Fibroblast of the aortic adventitia (primary cell): ENCODE measurements at regions not wholly inside any gene's neighbourhood (a gene's known extent, or its start where the extent isn't known, plus 50 kb on each side); places are given as distances from the start of the nearest gene placed in this dataset.

Experiments
- DNase-seq: peaks from one replicate; pipeline ENCODE4 v3.0.0-alpha.2; 2010; ENCODE audit warnings: low read depth
- H3K4me3 ChIP-seq: 2 replicates; pipeline ENCODE4 v1.5.1; 2011; ENCODE audit warnings: low read depth, mild to moderate bottlenecking, control low read depth, low read length, moderate library complexity
- TF ChIP-seq, protein P1 (sequence below): IDR thresholded peaks from 2 replicates; pipeline ENCODE4 v1.5.1; 2011; ENCODE audit warnings: mild to moderate bottlenecking, low read length, control low read depth, inconsistent platforms; ENCODE audit not compliant: insufficient read depth

DNA sequence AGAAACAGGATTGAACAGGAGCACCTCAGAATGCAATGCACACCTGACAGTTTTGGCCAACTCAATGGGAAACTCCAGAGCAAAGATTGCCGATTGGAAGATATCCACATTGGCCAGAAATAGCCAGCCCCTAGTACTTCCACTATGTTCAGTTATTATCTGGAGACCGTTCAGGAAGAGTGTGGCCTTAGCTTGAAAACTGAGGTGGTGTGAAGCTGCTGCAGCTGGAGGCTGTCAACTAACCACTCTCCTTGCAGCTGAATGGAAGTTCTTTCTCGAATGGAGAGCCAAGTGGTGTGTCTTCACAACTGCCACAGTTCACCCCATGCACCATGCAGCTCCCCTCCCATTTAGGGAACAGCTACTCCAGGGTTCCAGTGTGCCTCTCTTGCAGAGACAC, 61.9 kb upstream of the DHX40 start:
- TF ChIP-seq, protein P1, sequence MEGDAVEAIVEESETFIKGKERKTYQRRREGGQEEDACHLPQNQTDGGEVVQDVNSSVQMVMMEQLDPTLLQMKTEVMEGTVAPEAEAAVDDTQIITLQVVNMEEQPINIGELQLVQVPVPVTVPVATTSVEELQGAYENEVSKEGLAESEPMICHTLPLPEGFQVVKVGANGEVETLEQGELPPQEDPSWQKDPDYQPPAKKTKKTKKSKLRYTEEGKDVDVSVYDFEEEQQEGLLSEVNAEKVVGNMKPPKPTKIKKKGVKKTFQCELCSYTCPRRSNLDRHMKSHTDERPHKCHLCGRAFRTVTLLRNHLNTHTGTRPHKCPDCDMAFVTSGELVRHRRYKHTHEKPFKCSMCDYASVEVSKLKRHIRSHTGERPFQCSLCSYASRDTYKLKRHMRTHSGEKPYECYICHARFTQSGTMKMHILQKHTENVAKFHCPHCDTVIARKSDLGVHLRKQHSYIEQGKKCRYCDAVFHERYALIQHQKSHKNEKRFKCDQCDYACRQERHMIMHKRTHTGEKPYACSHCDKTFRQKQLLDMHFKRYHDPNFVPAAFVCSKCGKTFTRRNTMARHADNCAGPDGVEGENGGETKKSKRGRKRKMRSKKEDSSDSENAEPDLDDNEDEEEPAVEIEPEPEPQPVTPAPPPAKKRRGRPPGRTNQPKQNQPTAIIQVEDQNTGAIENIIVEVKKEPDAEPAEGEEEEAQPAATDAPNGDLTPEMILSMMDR, result no peak
- DNase-seq, result no peak
- H3K4me3 ChIP-seq, result no peak overlapping the region

DNA sequence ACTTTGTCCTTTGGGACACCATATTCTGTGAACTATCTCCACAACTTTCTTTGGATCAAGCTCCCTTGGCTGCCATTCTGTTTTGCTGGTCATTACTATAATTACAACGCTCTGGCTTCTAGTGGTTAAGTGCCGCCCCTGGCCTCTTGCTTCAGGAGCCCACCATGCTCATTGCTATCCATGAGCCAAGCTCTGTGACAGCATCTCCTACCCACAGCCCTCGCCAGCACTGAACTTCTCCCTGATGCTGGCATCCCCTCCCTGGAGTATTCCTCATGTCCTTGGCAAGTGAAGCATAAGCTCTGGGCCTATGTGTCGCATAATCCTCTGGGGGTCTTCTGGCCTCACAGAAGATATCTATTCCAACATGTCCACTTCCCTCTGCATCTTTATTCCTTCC, 60.6 kb upstream of the DHX40 start:
- TF ChIP-seq, protein P1, result no peak
- no peak overlapping the region for H3K4me3 ChIP-seq
- DNase-seq, result no peak

- peak; percentile 12 for DNase-seq
Measured at GRCh38 chr17:59505610-59506276, 59.7 kb upstream of the DHX40 start.

DNA sequence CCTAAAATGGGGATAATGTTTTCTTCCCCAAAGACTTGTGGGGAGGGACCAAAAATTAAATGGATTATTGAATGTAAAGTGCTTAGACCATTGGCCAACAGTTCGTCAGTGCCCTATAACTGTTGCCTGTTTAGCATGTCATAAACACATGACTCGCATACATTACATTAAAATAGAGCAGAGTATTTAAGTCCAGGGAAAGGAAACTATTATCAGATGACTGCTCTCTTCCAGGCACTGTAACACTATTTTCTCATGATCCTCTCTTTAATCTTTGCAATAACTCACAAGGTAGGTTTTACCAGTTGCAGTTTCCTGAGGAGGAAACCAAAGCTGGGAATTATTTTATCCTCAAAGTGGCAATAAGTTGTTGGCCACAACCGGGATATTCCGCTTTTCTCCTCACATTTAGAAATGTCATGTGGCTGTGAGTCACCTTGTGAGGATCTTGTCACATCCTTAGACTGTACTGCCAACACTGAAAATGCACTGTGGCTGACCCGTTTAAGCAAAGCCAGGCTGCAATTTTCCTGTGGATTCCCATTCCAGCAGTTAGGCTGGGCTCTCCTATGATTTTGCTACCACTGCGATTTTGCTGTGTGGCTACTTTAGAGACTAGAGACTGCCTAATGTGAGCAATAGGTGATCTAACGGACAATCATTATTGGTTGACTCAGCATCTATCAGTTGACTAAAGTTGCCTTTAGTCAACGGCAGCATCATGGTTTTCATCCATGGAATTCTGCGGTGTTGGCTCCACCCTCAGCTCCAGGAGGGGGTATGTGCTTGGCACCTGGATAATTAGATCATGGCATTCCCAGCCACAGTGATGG, 58.3 kb upstream of the DHX40 start:
- TF ChIP-seq, protein P1, result no peak
- DNase-seq, result no peak
- no peak overlapping the region for H3K4me3 ChIP-seq

More at GRCh38 chr17:59505610-59506276, 59.7 kb upstream of the DHX40 start:
- H3K4me3 ChIP-seq, result no peak overlapping the region
- TF ChIP-seq, protein P1, result no peak

DNA sequence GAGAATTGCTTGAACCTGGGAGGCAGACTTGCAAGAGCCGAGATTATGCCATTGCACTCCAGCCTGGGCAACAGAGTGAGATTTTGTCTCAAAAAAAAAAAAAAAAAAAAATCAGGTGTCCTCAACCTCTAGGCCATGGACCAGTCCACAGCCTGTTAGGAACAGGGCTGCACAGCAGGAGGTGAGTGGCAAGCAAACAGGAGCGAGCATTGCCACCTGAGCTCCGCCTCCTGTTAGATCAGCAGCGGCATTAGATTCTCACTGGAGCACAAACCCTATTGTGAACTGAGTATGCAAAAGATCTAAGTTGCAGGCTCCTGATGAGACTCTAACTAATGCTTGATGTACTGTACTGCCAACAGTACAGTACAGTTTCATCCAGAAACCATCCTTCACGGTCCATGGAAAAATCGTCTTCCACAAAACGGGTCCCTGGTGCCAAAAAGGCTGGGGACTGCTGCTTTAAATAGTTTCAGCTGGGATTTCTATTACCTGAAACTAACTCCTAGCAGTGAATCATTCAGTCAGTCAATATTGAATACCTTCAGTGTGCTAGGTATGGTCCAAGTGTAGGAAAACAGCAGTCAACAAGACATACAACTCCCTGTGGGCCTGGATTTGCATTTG, 56.3 kb upstream of the DHX40 start:
- no peak overlapping the region for H3K4me3 ChIP-seq
- TF ChIP-seq, protein P1, result no peak
- no peak for DNase-seq

DNA sequence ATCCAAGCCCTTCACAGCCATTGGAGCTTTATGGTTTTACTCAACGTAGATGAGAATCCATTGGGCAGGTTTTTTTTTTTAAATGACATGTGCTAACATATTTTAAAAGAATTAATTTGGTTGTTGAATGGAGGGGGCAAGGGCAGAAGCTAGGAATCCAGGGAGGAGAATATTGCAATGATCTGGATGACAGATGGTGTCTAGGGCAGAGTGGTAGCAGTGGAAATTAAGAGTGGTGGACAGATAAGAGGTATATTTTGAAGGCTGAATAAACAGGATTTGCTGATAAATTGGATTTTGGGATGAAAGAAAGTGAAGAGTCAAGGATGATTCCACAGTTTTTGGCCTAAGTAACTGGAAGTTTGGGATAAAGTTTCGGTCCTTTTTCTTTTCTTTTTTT, 54.8 kb upstream of the DHX40 start:
- TF ChIP-seq, protein P1, result no peak
- no peak for DNase-seq
- H3K4me3 ChIP-seq, result no peak overlapping the region
